T47D (cell line): ENCODE measurements at regions not wholly inside any gene's neighbourhood (a gene's known extent, or its start where the extent isn't known, plus 50 kb on each side); places are given as distances from the start of the nearest gene placed in this dataset.

ENCODE experiments used
- DNase-seq, 2 experiments: peaks; one replicate each; pipeline versions ENCODE4 v3.0.0 to v3.0.0-alpha.2; 2011 to 2012; ENCODE audit warnings: low read depth in 1 of 2, low spot score in 1 of 2
- JUND ChIP-seq: IDR thresholded peaks from 2 replicates; pipeline ENCODE4 v1.6.1; 2012; ENCODE audit warnings: low read depth
- in situ Hi-C: cut with HindIII; loops from 2 replicates; pipeline ENCODE4 v1.10.0; 2016; ENCODE audit warnings: low sequenced_read_pairs, low pct_unique_long_range_greater_than_20kb

- no peak for TF ChIP-seq JUND
- in situ Hi-C loops = no loop called here
- no peak for DNase-seq
Observed at GRCh38 chr3:43953814-43954692, 263.3 kb downstream of the ABHD5 start.

- no peak for TF ChIP-seq JUND
- in situ Hi-C loops = no loop called here
- no peak for DNase-seq
Observed at GRCh38 chr3:43956945-43957344, 266.2 kb downstream of the ABHD5 start.

- no peak for TF ChIP-seq JUND
- in situ Hi-C loops = no loop called here
- DNase-seq = no peak
Observed at GRCh38 chr3:43957553-43957952, 266.8 kb downstream of the ABHD5 start.

- TF ChIP-seq JUND = no peak
- no peak for DNase-seq
- in situ Hi-C loops = no loop called here
Observed at GRCh38 chr3:43958005-43958770, 267.4 kb downstream of the ABHD5 start.

GRCh38 chr3:43958973-43959372 is 268.2 kb downstream of the ABHD5 start:
- no peak for TF ChIP-seq JUND
- no peak for DNase-seq
- in situ Hi-C loops = no loop called here

- no peak for DNase-seq
- in situ Hi-C loops = no loop called here
- TF ChIP-seq JUND = no peak
Observed at GRCh38 chr3:43959498-43960447, 269.0 kb downstream of the ABHD5 start.

GRCh38 chr3:43960448-43960840 is 269.7 kb downstream of the ABHD5 start:
- no peak for TF ChIP-seq JUND
- in situ Hi-C loops = no loop called here
- no peak for DNase-seq

GRCh38 chr3:43962043-43962442 is 271.3 kb downstream of the ABHD5 start:
- in situ Hi-C loops = no loop called here
- TF ChIP-seq JUND = no peak
- DNase-seq = no peak

GRCh38 chr3:43963208-43963607 is 272.5 kb downstream of the ABHD5 start:
- DNase-seq = no peak
- in situ Hi-C loops = no loop called here
- no peak for TF ChIP-seq JUND

GRCh38 chr3:43964640-43965039 is 273.9 kb downstream of the ABHD5 start:
- in situ Hi-C loops = no loop called here
- no peak for TF ChIP-seq JUND

GRCh38 chr3:43965656-43966055 is 274.9 kb downstream of the ABHD5 start:
- in situ Hi-C loops = no loop called here
- no peak for DNase-seq
- TF ChIP-seq JUND = no peak

More at GRCh38 chr3:43964640-43965039, 273.9 kb downstream of the ABHD5 start:
- DNase-seq = no peak

- DNase-seq = no peak
- in situ Hi-C loops = no loop called here
- TF ChIP-seq JUND = no peak
Observed at GRCh38 chr3:43966126-43966525, 275.4 kb downstream of the ABHD5 start.
